Astrocyte (in vitro differentiated cells and primary cell): ENCODE measurements at regions not wholly inside any gene's neighbourhood (a gene's known extent, or its start where the extent isn't known, plus 50 kb on each side); places are given as distances from the start of the nearest gene placed in this dataset.

Experiments used
- CTCF ChIP-seq: IDR thresholded peaks from 2 replicates; pipeline ENCODE4 v1.5.1; 2011; ENCODE audit warnings: low read depth, mild to moderate bottlenecking, inconsistent platforms, low read length, moderate library complexity; ENCODE audit not compliant: insufficient read depth
- EZH2 ChIP-seq: IDR thresholded peaks from 2 replicates; pipeline ENCODE4 v1.6.1; 2012; ENCODE audit warnings: mild to moderate bottlenecking, low read length, inconsistent platforms; ENCODE audit not compliant: insufficient read depth

- no peak for TF ChIP-seq CTCF
- TF ChIP-seq EZH2 = no peak
Observed at GRCh38 chr3:21859124-21860081, 108.4 kb upstream of the ZNF385D start.
